Transverse colon (tissue), 3 donors: ENCODE measurements at regions not wholly inside any gene's neighbourhood (a gene's known extent, or its start where the extent isn't known, plus 50 kb on each side); places are given as distances from the start of the nearest gene placed in this dataset.

Experiments used
- CTCF ChIP-seq, 5 experiments: fragments of 200-600 bp in 3 of 5; fragments of 450-650 bp in 2 of 5; sonication (generic) in 3 of 5; IDR thresholded peaks; 1 replicate in 2 of 5; 2 replicates in 3 of 5; pipeline ENCODE4 v1.5.1; 2016 to 2017; ENCODE audit warnings: antibody characterized with exemption in 5 of 5, inconsistent platforms in 3 of 5, mild to moderate bottlenecking in 2 of 5, moderate library complexity in 1 of 5
- EP300 ChIP-seq: sonication (generic); formaldehyde crosslinking; IDR thresholded peaks from one replicate; pipeline ENCODE4 v1.6.1; 2017; ENCODE audit warnings: antibody characterized with exemption, low read depth
- POLR2A ChIP-seq: fragments of 450-650 bp; IDR thresholded peaks from one replicate; pipeline ENCODE4 v1.6.1; 2016; ENCODE audit warnings: antibody characterized with exemption, mild to moderate bottlenecking, moderate library complexity

- no peak for TF ChIP-seq POLR2A
- TF ChIP-seq CTCF (IDR thresholded peaks at IDR 0.05) = no peak
- TF ChIP-seq EP300 = no peak
Observed at GRCh38 chr6:27684264-27685211, 211.6 kb upstream of the ZNF184 start.
